Kidney epithelial cell (primary cell): ENCODE measurements at regions not wholly inside any gene's neighbourhood (a gene's known extent, or its start where the extent isn't known, plus 50 kb on each side); places are given as distances from the start of the nearest gene placed in this dataset.

Source experiments
- DNase-seq: peaks from one replicate; pipeline ENCODE4 v3.0.0-alpha.2; 2010; ENCODE audit warnings: low read depth
- H3K27me3 ChIP-seq: 2 replicates; pipeline ENCODE4 v1.6.0; 2011; ENCODE audit warnings: low read length; ENCODE audit not compliant: control insufficient read depth, insufficient read depth
- H3K36me3 ChIP-seq: 2 replicates; pipeline ENCODE4 v1.5.1; 2011; ENCODE audit warnings: low read length; ENCODE audit not compliant: control insufficient read depth, insufficient read depth
- H3K4me3 ChIP-seq: 2 replicates; pipeline ENCODE4 v1.5.1; 2011; ENCODE audit warnings: low read depth, mild to moderate bottlenecking, control low read depth, low read length
- TF ChIP-seq, protein P1 (sequence below): IDR thresholded peaks from 2 replicates; pipeline ENCODE4 v1.5.1; 2011; ENCODE audit warnings: mild to moderate bottlenecking, moderate library complexity, low read length, control low read depth, inconsistent platforms; ENCODE audit not compliant: insufficient read depth, poor library complexity, severe bottlenecking

- no peaks in the 10 kb centered on the region for H3K27me3 ChIP-seq
- TF ChIP-seq, protein P1, sequence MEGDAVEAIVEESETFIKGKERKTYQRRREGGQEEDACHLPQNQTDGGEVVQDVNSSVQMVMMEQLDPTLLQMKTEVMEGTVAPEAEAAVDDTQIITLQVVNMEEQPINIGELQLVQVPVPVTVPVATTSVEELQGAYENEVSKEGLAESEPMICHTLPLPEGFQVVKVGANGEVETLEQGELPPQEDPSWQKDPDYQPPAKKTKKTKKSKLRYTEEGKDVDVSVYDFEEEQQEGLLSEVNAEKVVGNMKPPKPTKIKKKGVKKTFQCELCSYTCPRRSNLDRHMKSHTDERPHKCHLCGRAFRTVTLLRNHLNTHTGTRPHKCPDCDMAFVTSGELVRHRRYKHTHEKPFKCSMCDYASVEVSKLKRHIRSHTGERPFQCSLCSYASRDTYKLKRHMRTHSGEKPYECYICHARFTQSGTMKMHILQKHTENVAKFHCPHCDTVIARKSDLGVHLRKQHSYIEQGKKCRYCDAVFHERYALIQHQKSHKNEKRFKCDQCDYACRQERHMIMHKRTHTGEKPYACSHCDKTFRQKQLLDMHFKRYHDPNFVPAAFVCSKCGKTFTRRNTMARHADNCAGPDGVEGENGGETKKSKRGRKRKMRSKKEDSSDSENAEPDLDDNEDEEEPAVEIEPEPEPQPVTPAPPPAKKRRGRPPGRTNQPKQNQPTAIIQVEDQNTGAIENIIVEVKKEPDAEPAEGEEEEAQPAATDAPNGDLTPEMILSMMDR = no peak
- no peak overlapping the region for H3K4me3 ChIP-seq
- H3K36me3 ChIP-seq = no peaks in the 10 kb centered on the region
- no peak for DNase-seq
These were observed 202.3 kb downstream of the MYCN start for GRCh38 chr2:16142383-16143361.

- no peak for DNase-seq
- no peak overlapping the region for H3K4me3 ChIP-seq
- H3K27me3 ChIP-seq = no peaks in the 10 kb centered on the region
- H3K36me3 ChIP-seq = no peaks in the 10 kb centered on the region
- TF ChIP-seq, protein P1 = no peak
These were observed 201.2 kb downstream of the MYCN start for GRCh38 chr2:16141641-16141921.

- DNase-seq = no peak
- TF ChIP-seq, protein P1 = no peak
- Histone ChIP-seq H3K4me3 (no peak overlapping the region), H3K27me3 (no peaks in the 10 kb centered on the region), H3K36me3 (no peaks in the 10 kb centered on the region)
These were observed 200.7 kb downstream of the MYCN start for GRCh38 chr2:16140771-16141640.

DNA sequence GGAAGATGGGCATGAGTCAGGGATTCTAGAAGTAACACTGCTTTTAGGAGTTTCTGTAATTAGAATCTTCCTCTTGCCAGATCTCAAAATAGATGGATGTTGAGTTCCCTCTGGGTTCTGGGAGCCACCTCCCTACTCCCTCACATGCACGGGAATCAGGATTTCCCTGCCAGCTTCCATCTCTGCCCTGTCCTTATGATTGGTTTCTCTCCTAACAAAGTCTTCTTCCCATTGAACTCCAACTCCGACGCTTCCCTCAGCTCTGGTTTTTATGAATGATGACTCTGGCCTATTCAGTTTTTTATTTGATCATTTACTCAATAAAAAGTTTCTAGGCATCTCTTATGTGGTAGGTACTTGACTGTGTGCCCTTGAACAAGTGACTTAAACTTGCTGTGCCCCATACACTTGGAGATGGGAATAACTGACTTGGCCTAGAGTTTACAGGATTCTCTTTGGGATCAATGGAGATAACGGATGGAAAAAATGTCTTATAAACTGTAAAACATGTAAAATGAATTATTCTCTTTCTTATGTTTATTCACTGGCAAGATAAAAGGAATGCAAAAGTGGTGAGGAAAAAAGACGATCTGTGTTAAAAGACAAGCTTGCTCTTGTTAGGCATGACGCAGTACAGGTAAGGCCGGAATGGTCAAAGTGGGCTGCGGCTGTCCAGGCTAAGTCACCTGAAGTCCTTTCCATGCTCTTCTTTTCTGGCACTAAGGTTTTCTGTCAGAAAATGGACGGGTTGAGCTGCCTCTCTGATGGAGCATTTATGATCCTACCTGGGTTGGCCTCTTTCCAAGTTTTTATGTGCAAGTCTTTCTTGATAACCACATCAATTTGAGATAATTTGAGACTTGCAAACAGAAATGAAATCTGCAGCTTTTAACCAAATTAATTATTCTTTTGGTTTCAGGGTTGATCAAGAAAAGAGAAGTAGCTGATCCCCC, 199.6 kb downstream of the MYCN start:
- Histone ChIP-seq H3K36me3 (no peaks in the 10 kb centered on the region), H3K4me3 (no peak overlapping the region), H3K27me3 (no peaks in the 10 kb centered on the region)
- TF ChIP-seq, protein P1 = no peak
- DNase-seq = no peak

DNA sequence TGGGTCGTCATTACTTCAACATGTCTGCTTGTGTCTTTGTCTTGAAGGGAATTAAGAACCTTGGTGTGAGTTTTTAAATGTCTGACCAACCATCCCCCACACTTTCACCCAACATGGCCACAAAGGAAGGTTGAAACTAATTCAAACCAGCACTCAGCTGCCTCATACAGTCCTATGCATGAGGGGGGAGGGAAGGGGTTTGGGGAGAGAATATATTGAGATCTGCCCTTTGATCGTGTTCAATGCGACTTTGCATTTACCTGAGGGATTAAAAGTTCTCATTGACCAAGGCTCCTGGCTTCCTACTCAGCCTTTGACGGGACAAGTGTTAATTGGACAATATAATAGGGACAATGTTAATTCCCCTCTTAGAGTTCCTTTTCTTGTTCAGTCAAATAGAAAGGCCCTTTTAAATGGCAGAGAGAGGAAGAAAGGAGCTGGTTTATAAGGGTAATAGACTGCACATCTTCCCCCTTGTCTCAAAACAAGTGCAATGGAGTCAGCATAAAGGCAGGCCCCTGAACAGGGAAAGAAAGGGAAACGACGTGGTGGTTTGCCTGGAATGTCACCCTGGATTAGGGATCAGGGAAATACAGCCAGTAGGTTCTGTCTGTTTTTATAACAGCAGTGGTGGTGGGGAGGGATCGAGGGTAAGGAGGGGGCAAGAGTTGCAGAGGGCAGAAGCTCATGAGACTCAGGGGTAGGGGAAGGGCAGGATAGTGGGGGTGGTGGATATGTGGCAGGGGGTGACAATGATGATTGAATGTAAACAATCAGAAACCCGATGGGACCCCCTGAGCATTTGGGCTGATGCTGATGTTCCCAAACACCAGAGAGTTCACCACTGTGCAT, 198.7 kb downstream of the MYCN start:
- no peak for DNase-seq
- no peaks in the 10 kb centered on the region for H3K36me3 ChIP-seq
- no peak overlapping the region for H3K4me3 ChIP-seq
- TF ChIP-seq, protein P1 = no peak
- H3K27me3 ChIP-seq = no peaks in the 10 kb centered on the region
